Breast epithelium (tissue), 4 donors: ENCODE measurements at regions not wholly inside any gene's neighbourhood (a gene's known extent, or its start where the extent isn't known, plus 50 kb on each side); places are given as distances from the start of the nearest gene placed in this dataset.
"Not testable (repeated sequence)": the region's sequence is repeated elsewhere in the genome, so short reads cannot be mapped to it uniquely, and the experiment has no call there.

Source experiments
- DNase-seq, 2 donors: peaks; one replicate each; pipeline ENCODE4 v3.0.0-alpha.2; 2019; ENCODE audit warnings: low spot score in 2 of 2
- H3K27ac ChIP-seq, 2 donors: fragments of 200-600 bp; sonication (generic) in 1 of 2; one replicate each; pipeline ENCODE4 v1.5.1; 2016 to 2019; ENCODE audit warnings: mild to moderate bottlenecking in 1 of 2
- H3K27me3 ChIP-seq, 2 donors: fragments of 200-600 bp; sonication (generic) in 1 of 2; one replicate each; pipeline versions ENCODE4 v1.5.1 to v1.6.0; 2017 to 2019; ENCODE audit warnings: control low read depth in 1 of 2, mild to moderate bottlenecking in 1 of 2
- H3K36me3 ChIP-seq: fragments of 200-600 bp; one replicate; pipeline ENCODE4 v1.5.1; 2019
- H3K4me1 ChIP-seq, 2 donors: fragments of 200-600 bp; sonication (generic); one replicate each; pipeline ENCODE4 v1.5.1; 2016 to 2019; ENCODE audit warnings: control low read depth in 1 of 2
- H3K4me3 ChIP-seq, 3 donors: fragments of 200-600 bp; sonication (generic); 1 replicate in 2 of 3; 2 replicates in 1 of 3; pipeline ENCODE4 v1.5.1; 2016 to 2019; ENCODE audit warnings: mild to moderate bottlenecking in 3 of 3, moderate library complexity in 2 of 3
- H3K9me3 ChIP-seq, 2 donors: fragments of 200-600 bp; sonication (generic) in 1 of 2; one replicate each; pipeline ENCODE4 v1.5.1; 2016 to 2019; ENCODE audit warnings: control low read depth in 1 of 2
- POLR2A ChIP-seq: fragments of 450-650 bp; IDR thresholded peaks from one replicate; pipeline ENCODE4 v1.6.1; 2016; ENCODE audit warnings: antibody characterized with exemption, mild to moderate bottlenecking, moderate library complexity
- POLR2AphosphoS5 ChIP-seq, 3 donors: sonication (generic); formaldehyde crosslinking; IDR thresholded peaks; one replicate each; pipeline ENCODE4 v1.6.1; 2017; ENCODE audit warnings: antibody characterized with exemption in 3 of 3
- intact Hi-C: fragments of 100-400 bp; cut with DNase I; formaldehyde crosslinking; loops from one replicate; pipeline ENCODE4 v1.15.1; 2023; ENCODE audit warnings: low total_unique reads
- TF ChIP-seq, protein P1 (sequence below), 3 donors: fragments of 450-650 bp; IDR thresholded peaks; one replicate each; pipeline ENCODE4 v1.5.1; 2016 to 2017; ENCODE audit warnings: antibody characterized with exemption in 3 of 3, mild to moderate bottlenecking in 3 of 3, moderate library complexity in 3 of 3

DNA sequence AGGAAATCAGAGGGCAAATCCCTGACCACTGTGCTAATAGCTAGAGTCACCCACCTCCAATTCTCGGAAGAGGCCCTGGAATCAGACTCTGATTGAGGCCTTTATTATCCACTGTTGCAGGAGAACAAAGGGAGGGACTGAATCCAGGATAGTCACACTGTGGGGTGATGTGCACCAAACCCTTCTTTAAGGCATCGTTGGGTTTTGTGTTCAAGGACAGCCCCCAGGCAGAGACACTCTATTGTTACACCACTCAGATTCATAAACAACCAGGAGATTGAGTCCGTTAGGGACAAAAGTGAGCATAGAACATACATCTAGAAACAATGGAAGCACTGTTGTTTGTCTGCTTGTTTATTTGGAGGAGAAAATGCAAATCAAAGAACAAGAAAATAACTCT lies 124.6 kb upstream of the TBCA start:
- no peak overlapping the region for H3K27ac ChIP-seq
- intact Hi-C loops, result no loop called here
- TF ChIP-seq POLR2AphosphoS5 (IDR thresholded peaks at IDR 0.05) (no peak), POLR2A (no peak)
- TF ChIP-seq, protein P1, sequence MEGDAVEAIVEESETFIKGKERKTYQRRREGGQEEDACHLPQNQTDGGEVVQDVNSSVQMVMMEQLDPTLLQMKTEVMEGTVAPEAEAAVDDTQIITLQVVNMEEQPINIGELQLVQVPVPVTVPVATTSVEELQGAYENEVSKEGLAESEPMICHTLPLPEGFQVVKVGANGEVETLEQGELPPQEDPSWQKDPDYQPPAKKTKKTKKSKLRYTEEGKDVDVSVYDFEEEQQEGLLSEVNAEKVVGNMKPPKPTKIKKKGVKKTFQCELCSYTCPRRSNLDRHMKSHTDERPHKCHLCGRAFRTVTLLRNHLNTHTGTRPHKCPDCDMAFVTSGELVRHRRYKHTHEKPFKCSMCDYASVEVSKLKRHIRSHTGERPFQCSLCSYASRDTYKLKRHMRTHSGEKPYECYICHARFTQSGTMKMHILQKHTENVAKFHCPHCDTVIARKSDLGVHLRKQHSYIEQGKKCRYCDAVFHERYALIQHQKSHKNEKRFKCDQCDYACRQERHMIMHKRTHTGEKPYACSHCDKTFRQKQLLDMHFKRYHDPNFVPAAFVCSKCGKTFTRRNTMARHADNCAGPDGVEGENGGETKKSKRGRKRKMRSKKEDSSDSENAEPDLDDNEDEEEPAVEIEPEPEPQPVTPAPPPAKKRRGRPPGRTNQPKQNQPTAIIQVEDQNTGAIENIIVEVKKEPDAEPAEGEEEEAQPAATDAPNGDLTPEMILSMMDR (IDR thresholded peaks at IDR 0.05), result no peak

DNA sequence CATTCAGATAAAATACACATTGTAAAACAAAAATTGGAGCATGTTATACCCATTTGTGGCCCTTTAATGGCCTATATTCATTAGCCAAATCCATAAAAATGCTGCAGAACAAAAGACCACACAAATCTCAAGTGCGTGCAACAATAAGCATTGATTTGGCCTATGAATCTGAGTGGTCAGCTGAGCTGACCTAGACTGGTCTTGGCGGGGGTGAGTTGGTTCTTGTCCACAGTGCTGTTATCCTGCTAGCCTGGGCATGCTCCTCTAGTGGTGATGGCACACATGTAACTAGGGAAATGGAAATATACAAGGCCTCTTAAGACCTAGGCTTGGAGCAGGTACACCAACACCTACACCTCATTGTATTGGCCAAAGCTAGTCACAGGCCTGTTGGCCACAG lies 122.2 kb upstream of the TBCA start:
- TF ChIP-seq, protein P1 (IDR thresholded peaks at IDR 0.05), result no peak
- no peak for TF ChIP-seq POLR2A
- TF ChIP-seq POLR2AphosphoS5 (IDR thresholded peaks at IDR 0.05), result no peak
- H3K27ac ChIP-seq, result no peak overlapping the region
- H3K27me3 ChIP-seq, result no peaks in the 10 kb centered on the region
- intact Hi-C loops, result no loop called here
- no peak for DNase-seq
- no peak overlapping the region for H3K4me3 ChIP-seq
- H3K4me1 ChIP-seq, result no peaks in the 10 kb centered on the region
- no peaks in the 10 kb centered on the region for H3K9me3 ChIP-seq
- H3K36me3 ChIP-seq, result no peaks in the 10 kb centered on the region

More for the DNA sequence above, 124.6 kb upstream of the TBCA start:
- H3K4me3 ChIP-seq, result no peak overlapping the region
- no peaks in the 10 kb centered on the region for H3K9me3 ChIP-seq
- no peak for DNase-seq
- H3K27me3 ChIP-seq, result no peaks in the 10 kb centered on the region
- H3K36me3 ChIP-seq, result no peaks in the 10 kb centered on the region
- H3K4me1 ChIP-seq, result no peaks in the 10 kb centered on the region

DNA sequence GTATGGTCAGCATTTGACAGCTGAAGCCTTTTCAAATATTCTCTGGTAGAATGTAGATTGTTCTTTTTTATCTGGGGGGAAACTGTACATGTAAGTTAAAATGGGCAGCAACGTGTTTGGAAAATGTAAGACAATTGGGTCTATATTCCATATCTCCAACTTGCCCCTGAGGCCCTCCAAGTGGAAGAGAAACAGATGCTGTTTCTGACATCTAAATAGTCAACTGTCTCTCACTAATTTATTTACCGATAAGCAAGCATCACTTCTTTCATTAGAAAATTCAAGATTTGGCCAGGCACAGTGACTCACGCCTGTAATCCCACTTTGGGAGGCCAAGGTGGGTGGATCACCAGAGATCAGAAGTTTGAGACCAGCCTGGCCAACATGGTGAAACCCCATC lies 120.2 kb upstream of the TBCA start:
- no peak for DNase-seq
- no peaks in the 10 kb centered on the region for H3K9me3 ChIP-seq
- H3K27me3 ChIP-seq, result no peaks in the 10 kb centered on the region
- TF ChIP-seq, protein P1 (IDR thresholded peaks at IDR 0.05), result no peak
- TF ChIP-seq POLR2A (no peak), POLR2AphosphoS5 (IDR thresholded peaks at IDR 0.05) (no peak)
- no peak overlapping the region for H3K27ac ChIP-seq
- intact Hi-C loops, result no loop called here
- no peaks in the 10 kb centered on the region for H3K36me3 ChIP-seq
- H3K4me1 ChIP-seq, result no peaks in the 10 kb centered on the region
- H3K4me3 ChIP-seq, result no peak overlapping the region

DNA sequence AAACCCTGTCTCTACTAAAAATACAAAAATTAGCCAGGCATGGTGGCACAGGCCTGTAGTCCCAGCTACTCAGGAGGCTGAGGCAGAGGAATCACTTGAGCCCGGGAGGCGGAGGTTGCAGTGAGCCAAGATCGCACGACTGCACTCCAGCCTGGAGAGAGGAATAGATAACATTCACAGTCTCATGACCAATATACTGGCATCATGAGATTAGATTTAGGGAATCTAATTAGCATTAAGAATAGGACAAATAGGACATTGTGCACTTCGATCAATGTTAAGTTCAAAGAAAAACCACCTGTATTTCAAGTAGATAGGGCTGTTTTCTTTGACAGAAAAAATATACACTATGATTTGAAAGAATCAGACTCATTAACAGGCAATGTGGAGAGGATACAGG lies 118.0 kb upstream of the TBCA start:
- intact Hi-C loops, H3K9me3 ChIP-seq, H3K36me3 ChIP-seq, H3K27me3 ChIP-seq, DNase-seq, H3K4me3 ChIP-seq, H3K27ac ChIP-seq, H3K4me1 ChIP-seq: not testable (repeated sequence)

DNA sequence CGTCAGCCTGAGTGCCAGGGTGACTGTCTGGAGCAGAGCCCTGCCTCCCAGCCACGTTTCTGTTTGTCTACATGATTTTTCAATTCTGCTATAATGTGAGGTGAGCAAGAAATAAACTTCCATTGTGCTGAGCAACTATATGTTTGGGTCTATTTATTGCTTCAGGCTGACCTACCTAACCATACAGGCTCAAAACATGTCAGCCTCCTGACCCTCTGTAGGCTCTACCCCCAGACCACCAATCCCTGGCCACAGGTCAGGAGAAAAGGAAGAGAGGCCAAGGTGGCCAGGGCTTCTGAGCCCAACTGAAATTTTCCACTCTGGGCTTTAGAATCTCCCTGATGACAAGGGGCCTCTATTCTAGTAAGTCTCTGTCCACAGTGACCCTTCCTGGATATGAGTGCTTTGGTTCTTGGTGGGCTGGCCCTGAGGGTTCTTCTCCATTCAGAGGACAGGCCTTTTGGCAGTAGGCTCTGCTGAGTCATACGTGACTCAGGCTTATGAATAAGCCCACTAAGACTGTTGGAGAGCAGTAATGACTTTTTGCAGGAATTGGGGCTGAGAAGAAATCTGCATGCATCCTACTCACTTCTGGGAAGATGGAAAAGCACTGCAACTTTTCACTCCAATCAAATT lies 117.2 kb upstream of the TBCA start:
- no peak for DNase-seq
- Histone ChIP-seq H3K4me1 (no peaks in the 10 kb centered on the region), H3K9me3 (no peaks in the 10 kb centered on the region), H3K27ac (no peak overlapping the region), H3K4me3 (no peak overlapping the region), H3K36me3 (no peaks in the 10 kb centered on the region), H3K27me3 (no peaks in the 10 kb centered on the region)
- intact Hi-C loops, result no loop called here
- TF ChIP-seq POLR2A (no peak), POLR2AphosphoS5 (IDR thresholded peaks at IDR 0.05) (no peak)
- TF ChIP-seq, protein P1 (IDR thresholded peaks at IDR 0.05), result no peak
